HTR-8/SVneo (cell line): ENCODE measurements at regions not wholly inside any gene's neighbourhood (a gene's known extent, or its start where the extent isn't known, plus 50 kb on each side); places are given as distances from the start of the nearest gene placed in this dataset.
"Not testable (repeated sequence)": the region's sequence is repeated elsewhere in the genome, so short reads cannot be mapped to it uniquely, and the experiment has no call there.

ENCODE experiments used
- DNase-seq: peaks from one replicate; pipeline ENCODE4 v3.0.0; 2011; ENCODE audit warnings: low spot score, mixed read lengths; ENCODE audit not compliant: insufficient read length
- FAIRE-seq: peaks from 2 replicates; lab custom pipeline; 2011; peaks lifted over from hg19 to GRCh38; lab: Jason Lieb, UNC

DNA sequence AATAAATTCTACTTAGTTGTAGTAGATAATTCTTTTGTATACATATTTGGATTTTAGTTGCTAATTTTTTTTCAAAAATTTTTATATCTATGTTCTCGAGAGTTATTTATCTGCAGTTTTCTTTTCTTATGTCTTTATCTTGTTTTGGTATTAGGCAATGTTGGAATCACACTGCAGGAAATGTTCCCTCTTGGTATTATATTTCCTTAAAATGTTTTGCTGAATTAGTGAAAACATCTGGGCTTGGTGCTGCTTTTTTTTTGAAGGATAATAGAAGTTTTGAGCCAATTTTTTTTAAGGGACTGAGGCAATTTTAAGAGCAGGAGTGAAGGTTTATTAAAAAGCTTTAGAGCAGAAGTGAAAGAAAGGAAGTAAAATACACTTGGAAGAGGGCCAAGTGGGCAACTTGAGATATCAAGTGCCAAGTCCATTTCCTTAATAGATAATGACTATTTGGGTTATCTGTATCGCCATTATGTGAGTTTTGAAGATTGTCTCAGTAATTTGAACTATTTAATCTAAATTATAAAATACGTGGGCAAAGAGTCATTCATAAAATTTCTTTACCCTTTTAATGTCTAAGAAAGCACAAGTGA, 1390.1 kb upstream of the CDH8 start:
- FAIRE-seq (no peak), DNase-seq (no peak)

DNA sequence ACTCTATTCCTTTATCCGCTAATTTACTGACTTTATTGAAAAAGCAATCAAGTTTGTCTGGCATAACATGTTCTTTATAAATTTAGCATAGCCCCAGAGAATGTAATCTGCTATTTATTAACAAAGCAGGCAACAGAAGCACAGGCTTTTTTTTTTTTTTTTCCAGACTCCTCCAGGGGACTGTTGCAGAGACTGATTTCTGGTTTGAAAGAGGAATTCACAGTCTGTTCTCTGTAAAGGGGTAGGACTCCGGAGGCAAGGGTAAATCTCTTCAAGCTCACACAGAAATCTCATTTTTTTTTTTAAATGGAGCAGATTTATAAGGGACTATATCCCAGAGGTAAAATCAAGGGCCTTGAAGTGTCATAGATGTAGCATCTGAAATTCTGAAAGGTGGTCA, 1386.5 kb upstream of the CDH8 start:
- DNase-seq (no peak), FAIRE-seq (no peak)

DNA sequence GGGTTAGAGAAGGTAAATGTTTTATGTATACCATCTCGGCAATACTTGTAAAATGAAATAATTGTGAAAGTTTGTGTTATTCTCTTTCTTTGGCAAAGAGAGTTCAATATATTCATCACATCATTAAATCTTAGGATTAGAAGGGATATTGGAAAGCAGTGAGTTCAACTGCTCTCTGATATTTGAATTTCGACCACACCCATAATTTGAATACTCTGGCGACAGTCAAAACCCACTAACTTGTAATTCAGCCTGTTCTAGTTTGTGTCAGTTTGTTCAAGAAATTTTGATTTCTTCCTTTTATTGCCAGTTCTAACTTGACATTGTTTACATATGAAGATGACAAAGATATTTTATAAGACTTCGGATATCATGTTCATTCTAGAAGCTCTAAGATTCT, 1380.5 kb upstream of the CDH8 start:
- DNase-seq (no peak), FAIRE-seq (no peak)

DNA sequence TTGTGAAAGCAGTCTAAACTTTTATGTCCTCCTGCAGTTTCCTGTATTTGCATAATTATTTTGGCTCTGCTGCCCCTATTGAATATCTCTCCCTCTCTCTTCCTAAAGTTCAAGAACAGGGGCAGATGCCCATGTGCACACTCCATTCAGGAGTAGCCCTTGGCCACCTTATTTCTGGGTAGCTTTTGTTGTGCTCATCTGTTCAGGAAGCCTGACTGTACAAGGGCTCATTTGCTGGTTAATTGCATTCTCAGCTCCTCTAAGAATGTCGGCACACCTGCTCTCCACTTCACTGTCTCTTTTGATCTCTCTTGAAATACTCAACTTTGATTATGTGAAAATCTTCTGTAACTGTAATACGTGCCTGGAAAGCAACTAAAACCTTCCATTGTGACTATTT, 1378.8 kb upstream of the CDH8 start:
- DNase-seq (no peak), FAIRE-seq (no peak)

DNA sequence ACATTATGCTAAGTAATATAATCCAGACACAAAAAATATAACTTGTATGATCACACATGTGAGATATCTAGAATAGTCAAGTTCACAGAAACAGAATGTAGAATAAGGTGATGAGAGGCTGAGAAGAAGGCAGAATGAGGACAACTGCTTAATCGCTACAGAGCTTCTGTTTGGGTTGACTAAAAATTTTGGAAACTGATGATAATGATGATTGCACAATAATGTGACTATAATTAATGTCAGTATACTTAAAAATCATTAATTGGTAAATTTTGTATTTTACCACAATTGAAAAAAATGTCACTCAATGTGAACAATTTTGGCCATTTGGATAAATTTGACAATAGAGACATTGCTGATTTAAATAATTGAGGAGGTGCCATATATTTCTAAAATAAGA, 1374.4 kb upstream of the CDH8 start:
- DNase-seq (no peak), FAIRE-seq (no peak)

DNA sequence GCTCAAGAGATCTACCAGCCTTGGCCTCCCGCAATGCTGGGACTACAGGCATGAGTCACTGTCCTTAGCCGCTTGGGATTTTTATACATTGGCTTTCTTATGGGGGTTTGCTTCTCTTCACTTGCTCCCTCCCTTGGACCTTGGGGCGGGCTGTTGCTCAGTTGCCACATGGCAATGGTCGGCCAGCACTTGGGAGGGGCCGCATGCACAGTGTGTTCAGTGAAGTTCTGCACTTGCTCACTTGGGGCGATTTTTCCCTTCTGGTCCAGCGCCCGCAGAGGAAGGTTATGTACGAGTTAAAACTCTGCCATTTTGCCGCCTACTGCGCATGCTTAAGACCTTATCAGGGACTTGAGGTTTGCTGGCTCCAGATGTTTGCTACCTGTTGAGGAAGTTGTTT, 1367.6 kb upstream of the CDH8 start:
- DNase-seq (no peak), FAIRE-seq (no peak)

DNA sequence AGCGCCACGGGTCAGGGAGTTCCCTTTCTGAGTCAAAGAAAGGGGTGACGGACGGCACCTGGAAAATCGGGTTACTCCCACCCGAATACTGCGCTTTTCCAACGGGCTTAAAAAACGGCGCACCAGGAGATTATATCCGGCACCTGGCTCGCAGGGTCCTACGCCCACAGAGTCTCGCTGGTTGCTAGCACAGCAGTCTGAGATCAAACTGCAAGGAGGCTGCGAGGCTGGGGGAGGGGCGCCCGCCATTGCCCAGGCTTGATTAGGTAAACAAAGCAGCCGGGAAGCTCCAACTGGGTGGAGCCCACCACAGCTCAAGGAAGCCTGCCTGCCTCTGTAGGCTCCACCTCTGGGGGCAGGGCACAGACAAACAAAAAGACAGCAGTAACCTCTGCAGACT, 1352.0 kb upstream of the CDH8 start:
- not testable (repeated sequence) for FAIRE-seq, DNase-seq

DNA sequence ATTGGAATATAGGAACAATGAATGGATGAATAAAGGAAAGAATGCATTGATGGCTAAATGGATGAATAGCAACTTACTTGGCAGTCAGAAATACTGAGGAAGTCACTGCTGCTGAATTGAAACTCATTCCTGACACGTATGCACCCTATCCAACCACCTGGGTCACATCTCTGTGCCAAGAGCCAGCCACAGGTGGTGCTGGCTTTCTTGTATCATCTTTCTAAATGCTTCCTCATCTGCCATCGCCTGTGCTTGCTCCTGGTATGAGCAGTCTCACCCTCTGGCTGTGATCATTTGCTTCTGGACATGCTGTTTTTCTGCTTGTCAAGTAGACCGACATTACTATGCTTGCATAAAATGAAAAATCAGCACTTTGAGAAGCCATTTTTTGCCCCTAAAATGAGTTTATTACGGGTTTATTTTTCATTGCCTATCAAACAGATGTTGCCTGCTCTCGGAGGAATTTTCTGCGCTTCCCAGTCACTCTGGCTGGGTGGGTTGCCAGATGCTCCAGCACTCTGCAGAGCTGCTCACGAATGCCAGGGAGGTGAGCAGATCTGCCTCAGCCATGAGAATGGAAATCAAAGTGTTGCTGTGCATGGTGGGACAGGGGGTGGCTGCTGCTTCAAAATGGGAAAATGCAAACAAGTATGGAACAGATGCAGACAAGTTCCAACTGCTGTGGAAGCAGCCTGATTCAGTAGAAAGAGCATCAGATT, 1349.6 kb upstream of the CDH8 start:
- no peak for FAIRE-seq
- no peak for DNase-seq

DNA sequence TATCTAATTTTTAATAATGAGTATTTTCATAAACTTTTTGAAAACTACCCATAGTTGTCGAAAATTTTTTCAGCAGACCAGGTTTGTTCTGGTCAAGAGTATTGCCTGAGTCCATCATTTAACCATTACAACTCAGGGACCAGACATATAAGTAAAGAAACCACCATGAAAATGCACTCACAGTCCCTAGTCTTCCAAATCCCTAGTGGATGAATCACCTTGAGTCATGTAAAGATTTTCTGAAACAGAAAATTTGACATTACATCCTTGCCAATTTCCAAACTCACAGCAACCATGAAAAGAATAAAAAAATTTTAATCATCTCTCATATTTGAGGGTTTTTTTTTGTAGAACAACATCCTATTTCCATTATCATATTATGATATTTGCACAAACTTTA, 1337.5 kb upstream of the CDH8 start:
- FAIRE-seq: no peak
- DNase-seq: no peak

DNA sequence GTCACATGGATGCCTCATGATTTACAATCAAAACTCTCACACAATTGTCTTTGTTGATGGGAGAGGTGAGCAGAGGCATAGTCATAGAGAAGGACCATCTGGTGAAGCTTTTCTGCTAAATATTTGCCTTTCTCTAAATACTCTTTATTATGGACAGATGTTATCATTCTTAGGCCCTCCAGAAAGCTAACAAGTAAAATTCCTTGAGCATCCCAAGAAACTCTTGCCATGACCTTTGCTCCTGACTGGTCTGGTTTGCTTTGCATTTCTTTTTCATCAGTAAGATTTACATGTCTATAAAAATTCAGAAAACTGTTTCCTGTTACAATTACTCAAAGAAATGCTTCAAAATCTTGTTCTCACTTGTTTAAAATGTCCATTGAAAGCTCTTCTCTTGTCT, 1336.6 kb upstream of the CDH8 start:
- DNase-seq (no peak), FAIRE-seq (no peak)

DNA sequence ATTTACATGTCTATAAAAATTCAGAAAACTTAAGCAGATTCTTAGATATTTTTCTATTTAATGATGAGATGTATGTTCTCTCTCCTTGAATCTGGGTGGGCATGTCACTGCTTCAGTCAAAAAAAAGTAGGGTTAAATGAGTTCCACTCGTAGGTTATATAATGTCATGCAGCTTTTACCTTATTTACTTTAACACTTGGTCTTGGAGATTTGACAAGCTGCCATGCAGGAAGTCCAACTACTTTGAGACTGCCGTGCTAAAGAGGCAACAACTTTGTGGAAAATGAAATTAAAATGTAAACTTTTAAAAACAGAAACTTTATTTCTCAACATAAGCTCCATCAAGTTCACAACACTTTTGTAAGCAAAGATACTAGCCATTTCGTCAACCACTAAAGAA, 1336.0 kb upstream of the CDH8 start:
- no peak for FAIRE-seq
- DNase-seq: no peak

DNA sequence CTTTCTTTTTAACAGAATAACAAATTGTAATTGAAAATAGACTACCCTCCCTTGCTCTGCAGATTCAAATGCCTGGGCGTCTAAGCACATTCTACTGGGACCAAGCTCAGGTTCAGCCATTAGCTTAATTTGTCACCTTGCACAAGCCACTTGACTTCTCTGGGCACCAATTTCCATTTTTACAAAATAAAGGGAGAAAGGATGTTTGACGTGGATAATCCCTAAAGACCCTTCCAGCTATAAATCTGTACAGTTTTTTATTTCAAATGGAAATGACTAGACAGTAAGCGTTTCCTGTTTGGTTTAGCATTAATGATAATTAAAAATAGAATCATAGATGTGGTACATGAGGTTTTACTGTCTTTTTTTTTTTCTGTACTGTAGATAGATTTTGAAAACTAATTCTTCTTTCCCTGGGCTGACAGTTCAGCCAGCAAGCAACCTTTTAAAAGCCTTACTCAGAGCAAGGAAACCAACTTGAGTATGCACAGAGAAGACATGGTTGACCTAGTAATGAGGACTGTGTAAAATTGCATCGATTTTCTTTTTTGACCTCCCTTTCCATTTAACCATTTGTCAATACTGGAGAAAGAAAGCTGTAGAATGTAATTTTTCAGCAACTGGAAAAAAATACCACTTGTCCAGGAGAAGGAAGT, 1329.5 kb upstream of the CDH8 start:
- FAIRE-seq (no peak), DNase-seq (no peak)

DNA sequence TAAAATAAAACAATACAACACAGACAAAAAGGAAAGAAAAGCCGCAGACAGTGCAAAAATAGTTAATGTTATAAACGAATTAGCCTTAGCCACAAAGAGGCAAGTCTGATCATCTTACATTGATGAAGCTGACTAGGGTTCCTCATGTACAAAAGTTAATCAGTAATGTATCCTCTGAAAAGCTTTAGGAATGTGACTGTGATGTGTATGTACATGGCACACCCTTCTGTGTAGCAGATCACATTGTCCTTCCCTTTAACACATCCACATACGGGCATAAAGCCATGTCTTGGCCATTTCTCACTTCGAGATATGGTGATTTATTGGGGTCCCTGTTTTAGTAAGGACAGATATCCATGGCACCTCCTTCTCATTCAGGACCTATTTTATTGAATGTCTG, 1327.5 kb upstream of the CDH8 start:
- FAIRE-seq (no peak), DNase-seq (no peak)

DNA sequence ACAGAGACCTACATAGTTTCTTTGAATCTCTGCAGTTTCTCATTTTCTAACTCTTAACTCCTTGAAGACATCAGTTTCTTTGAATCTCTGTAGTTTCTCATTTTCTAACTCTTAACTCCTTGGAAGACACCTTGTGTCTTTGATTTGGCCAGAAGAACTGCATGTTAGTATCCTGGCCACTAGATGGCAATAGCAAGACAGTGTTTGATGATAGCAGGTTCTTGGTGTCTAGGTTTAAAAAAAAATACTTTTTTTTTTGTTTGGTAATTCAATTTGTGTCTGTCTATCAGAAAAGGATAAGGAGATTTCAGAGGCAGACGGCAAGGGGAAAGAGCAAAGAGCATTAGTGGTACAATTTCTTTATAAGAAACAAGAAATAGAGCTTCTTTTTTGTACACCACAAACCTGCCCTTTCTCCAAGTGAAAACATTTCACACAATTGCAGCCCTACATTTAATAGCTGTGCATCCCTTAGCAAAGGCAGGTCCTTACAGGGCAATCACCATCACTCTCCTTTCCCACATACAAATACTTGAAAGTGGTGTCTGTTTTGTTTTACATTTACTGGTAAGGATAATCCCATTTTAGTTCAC, 1324.9 kb upstream of the CDH8 start:
- DNase-seq: peak; percentile 3

DNA sequence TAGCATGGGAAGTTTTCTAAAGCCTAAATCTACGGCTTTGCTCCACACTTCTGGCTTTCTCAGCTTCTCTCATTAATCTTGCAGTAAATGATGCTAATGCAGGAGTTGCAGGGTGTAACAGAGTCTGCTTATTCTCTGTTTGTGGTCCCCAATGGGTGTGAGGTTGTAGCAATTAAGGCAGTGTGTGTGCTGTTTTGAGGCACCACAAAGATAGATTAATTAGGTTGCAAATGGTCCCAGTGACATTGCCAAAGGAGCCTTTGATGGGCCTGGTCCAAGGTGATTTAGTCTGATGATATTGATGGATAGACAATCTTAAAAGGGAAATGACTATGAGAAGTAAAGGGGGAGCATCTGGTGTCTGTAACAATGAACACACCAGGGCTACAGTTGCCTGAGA, 1313.7 kb upstream of the CDH8 start:
- DNase-seq (no peak), FAIRE-seq (no peak)

More for the DNA sequence above, 1324.9 kb upstream of the CDH8 start:
- FAIRE-seq: no peak

DNA sequence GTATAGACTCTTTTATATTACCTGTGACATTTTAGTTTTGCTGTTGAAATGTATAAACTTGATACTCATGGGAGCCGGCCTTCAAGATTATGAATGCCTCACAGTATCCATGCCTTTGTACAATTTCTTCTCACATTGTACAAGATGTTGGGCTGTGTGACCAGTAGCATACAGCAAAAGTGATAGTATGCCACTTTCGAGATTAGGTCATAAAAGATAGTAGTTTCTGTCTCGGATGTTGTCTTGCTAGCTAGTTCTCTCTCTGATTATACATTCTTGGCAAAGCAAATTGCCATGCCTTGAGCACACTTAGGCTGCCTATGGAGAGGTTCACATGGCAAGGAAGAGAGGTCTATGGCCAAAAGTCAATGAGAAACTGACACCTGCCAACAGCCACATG, 1309.8 kb upstream of the CDH8 start:
- DNase-seq (no peak), FAIRE-seq (no peak)

DNA sequence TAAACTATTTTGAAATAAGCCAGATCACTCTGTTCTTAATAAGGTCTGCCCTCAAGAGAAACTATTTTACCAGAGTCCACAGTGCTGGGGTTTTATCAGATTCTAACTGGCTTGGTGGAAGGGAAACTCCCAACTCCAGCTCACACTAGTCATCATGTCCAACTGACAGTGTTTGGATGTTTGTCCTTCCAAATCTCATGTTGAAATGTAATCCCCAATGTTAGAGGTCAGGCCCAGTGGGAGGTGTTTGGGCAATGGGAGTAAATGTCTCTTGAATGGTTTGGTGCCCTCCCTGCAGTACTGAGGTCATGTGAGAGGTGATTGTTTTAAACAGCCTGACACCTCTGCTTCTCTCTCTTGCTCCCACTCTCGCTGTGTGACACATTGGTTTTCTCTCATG, 1301.0 kb upstream of the CDH8 start:
- no peak for FAIRE-seq
- DNase-seq: no peak

DNA sequence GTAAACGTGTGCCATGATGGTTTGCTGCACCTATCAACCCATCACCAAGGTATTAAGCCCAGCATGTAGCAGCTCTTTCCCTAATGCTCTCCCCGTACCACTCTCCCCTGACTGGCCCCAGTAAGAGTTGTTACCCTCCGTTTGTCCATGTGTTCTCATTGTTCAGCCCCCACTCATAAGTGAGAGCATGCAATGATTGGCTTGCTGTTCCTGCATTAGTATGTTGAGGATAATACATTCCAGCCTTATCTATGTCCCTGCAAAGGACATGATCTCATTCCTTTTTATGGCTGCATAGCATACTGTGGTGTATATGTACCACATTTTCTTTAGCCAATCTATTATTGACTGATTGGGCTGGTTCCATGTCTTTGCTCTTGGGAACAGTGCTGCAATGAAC, 1294.9 kb upstream of the CDH8 start:
- DNase-seq (no peak), FAIRE-seq (no peak)

DNA sequence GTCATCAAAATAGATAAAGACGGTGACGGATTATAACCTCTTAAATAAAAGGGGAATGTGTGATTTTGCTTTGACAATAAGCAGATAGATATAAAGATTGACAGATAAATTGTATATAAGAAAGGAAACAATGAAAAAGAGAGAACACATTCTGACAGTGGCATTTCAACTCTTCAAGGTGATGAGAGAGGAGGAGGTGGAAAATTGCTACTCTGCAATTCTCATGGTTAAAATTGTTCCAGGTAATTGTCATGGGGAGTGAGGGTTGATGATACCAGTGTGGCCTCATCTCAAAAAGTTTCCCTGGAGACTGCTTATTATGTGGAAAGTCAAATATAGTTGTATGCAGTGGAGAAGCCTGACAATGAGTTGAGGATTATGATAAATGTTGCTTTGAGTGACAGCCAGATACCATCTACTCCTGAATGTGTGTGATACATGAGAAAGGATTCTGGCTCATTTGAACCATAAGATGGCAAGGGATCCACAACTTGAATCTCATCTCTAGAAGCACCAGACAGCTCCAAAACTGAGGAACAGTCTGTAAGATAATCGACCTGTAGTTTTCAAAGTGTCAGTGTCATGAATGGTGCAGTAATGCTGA, 1290.6 kb upstream of the CDH8 start:
- FAIRE-seq (no peak), DNase-seq (no peak)

DNA sequence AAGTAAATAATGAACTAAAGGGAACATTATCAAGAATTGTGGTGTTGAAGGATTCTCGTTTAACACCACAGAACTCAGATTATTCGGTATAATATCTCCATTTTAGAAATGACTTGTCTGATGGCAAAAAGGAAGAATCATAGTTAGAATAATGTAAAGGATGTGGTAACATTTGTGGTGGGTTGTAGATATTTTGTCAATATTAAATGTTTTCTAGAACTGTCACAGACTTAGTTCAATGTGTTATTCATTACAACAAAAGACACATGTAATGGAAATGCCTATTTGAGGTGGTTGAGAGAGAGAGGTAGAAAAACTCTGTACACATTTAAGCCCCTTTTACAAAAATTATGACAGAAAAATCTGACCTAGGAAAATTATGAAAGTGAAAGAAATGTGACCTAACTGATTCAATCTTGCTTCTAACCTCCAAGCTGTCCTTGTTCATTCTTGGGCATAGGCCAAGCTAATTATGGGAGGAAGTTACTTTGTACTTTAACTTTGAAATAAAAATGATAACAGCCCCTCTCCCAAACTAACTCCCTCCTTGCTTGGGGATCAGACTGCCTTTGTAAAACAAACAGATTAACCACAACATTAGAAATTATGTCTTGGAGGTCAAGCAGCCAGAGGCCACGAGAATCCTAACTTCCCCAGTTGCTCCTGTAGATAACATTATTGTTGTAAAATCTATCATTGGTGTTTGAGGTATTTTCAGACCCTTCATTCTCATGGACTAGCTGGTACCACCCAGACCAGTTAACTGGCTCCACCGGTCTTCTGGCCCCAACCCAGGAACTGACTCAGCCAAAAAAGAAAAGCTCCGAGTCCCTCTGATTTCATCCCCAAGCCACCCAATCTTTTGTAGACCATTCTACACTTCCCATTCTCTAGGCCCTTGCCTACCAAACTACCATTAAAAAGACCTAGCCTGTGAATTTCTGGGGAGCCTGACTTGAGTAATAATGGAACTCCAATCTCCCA, 1287.8 kb upstream of the CDH8 start:
- FAIRE-seq (no peak), DNase-seq (no peak)
